Mucosa of gallbladder (tissue), 1 donor: ENCODE measurements at regions not wholly inside any gene's neighbourhood (a gene's known extent, or its start where the extent isn't known, plus 50 kb on each side); places are given as distances from the start of the nearest gene placed in this dataset.
"Not testable (repeated sequence)": the region's sequence is repeated elsewhere in the genome, so short reads cannot be mapped to it uniquely, and the experiment has no call there.

Experiments
- DNase-seq: peaks from one replicate; pipeline ENCODE4 v3.0.0-alpha.2; 2020; ENCODE audit warnings: low spot score
- donor health status: DM: no; HTN: no; CAD: no.

DNA sequence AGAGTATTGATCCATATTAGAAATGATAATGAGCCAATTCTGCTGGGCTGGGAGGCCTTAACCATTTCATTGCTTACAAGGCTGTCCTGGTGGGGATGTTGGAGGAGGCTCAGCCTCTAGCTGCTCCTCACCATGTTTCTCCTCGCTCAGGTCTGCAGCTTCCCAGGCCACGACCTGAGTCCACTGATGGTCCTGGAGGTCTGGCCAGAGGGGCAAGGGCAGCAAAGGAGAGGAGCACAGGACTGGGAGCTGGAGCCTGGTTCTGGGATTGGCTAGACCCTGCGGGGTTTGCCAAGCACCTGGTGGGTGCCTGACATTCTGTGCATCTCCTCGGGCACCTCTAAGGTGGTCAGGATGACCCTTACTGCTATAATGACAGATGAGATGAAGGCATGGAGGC is 92.6 kb downstream of the KIF26A start:
- DNase-seq: no peak

DNA sequence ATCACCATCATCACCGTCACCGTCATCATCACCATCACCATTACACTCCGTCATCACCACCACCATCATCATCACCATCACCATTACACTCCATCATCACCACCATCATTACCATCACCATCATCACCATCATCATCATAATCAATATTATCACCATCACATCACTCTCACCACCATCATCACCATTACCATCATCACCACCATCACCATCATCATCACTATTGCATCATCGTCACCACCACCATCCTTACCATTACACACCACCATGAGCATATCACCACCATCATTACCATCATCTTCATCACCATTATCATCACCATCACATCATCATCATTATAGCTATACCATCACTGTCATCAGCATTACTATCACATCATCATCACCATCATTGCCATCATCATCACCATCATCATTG is 93.7 kb downstream of the KIF26A start:
- DNase-seq: no peak

DNA sequence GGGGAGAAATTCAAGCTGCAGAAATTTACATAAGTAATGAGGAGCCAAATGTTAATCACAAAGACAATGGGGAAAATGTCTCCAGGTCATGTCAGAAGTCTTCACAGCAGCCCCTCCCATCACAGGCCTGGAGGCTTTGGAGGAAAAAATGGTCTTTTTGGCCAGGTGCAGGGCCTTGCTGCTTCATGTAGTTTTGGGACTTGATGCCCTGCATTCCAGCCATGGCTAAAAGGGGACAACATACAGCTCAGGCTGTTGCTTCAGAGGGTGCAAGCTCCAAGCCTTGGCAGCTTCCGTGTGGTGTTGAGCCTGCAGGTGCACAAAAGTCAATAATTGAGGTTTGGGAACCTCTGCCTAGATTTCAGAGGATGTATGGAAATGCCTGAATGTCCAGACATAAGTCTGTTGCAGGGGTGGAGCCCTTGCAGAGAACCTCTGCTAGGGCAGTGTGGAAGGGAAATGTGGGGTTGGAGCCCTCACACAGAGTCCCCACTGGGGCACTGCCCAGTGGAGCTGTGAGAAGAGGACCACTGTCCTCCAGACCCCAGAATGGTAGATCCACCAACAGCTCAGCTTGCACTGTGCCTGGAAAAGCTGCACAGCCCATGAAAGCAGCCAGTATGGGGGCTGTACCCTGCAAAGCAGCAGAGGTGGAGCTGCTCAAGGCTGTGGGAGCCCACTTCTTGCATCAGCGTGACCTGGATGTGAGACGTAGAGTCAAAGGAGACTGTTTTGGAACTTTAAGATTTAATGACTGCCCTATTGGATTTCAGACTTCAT is 95.8 kb downstream of the KIF26A start:
- DNase-seq: not testable (repeated sequence)

DNA sequence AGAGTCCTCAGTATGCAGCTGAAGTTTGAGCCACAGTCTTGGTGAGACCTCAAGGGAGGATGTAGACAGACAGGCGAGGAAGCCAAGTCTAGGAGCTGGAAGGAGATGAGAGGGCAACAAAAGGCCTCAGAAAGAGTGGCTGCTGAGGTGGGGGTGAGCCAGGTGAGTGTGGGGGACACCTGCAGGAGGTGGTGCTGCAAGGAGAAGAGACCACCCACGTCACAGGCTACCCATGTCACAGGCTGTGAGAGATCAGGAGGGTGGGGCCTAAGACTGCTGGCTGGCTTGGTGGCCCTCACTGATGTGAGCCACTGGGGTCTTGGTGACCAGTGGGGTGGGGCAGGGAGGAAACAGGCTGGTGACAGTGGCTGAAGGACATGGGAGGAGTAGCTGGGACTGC is 97.3 kb downstream of the KIF26A start:
- no peak for DNase-seq

DNA sequence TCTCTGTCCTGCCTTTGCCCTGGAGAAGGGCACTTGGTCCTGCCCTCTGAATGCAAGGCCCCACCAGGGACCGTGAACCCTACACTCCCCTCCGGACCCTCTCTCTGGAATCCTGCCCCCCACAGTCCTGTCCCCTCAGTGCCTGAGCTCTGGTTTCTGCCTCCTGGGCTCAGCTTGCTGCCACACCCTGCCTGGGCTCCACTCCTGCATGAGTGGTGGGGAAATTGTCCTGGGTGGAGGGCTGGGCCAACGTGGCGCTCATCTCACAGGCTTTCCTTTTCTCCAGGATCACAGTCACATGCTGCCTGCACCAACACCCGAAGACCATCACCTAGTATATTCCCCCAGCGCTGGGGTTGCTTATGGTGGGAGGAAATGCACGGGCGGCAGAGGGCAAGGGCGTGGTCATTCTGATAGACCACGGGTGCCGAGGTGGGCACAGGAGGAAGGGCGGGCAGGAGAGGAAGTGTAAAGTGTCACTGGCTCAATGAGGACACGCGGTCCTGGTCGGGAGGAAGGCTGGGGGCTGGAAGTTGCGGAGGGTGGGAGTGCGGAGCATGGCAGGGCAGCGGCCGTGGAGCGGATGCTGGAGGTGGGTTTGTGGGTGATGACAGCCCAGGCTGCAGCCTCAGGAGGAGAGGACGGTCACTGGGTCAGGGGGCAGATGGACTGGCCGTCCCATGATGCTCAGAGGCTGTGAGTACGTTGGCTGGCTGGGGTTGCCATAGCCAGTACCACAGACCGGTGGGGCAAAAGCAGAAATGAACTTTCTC is 99.5 kb downstream of the KIF26A start:
- no peak for DNase-seq

DNA sequence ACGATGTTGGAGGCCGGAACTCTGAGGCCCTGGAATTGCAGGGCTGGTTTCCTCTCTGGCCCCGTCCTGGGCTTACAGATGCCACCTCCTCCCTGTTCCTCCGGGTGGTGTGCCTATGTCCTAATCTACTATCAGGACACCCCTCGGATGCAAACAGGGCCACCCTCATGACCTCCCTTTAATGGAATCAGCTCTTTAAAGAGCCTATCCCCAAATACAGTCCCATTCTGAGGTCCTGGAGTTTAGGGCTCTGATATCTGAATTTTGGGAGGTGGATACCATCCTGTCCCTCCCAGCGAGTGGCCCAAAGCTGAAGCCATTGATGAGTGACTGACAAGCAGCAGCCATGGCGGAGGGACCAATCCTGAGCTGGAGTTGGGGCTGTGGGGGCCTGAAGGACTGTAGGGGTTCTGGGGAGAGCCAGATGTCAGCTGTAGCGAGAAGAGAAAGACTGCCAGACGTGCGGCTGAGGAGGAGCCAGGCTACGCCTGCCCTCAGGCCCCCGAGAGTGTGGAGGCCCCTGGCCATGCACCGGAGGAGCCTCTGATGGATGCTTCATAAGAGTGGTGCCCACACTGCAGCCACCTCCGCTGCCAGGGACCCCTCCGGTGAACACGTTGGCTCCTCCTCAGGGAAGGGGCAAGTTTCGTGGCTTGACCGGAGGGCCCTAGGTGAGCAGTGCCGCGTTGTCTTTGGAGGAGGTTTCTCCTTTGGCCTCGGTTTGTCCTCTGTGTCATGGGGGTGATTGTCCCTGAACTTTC is 100.2 kb downstream of the KIF26A start:
- DNase-seq: no peak

GRCh38 chr14:104239185-104239775 is 100.9 kb downstream of the KIF26A start:
- no peak for DNase-seq

GRCh38 chr14:104239861-104240301 is 101.5 kb downstream of the KIF26A start:
- no peak for DNase-seq

- no peak for DNase-seq
Measured at GRCh38 chr14:104240434-104241157, 102.2 kb downstream of the KIF26A start.

- no peak for DNase-seq
Measured at GRCh38 chr14:104243200-104243599, 104.8 kb downstream of the KIF26A start.

DNA sequence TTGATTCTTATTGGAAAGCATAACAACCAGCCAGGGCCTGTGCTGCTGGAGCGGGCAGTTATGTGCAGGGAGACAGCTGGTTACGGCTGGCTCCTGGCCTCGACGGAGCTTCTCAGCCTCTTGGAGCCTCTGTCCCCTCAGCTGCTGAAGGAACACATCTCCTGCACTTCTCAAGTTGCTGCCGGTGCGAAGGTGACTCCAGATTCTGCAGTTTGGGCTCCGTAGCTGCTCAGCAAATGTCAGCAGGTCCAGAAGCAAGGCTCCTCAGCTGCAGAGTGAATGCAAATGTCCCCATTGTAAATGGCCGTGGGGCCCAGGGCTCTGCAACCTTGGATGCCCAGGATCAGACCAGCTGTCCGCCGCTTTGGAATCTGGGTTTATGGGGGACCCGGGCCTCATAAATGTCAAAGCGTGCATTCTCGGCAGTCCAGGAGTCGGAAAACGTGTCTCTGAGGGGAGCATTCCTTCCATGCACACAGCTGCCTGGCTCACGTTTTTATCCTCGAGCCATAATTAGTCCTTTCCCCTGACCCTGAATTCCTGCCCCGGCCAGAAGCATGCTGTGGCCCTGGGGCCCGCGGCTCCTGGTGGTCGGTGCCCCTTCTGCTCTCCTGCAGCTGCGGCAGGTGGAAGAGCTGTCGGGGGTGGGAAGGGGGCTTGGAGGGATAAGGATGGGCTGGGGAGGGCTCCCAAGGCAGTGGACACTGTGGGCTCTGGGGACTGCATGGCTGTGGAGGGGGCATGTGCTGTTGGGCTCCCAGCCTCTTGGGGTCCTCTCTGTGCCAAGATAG is 106.0 kb downstream of the KIF26A start:
- no peak for DNase-seq

DNA sequence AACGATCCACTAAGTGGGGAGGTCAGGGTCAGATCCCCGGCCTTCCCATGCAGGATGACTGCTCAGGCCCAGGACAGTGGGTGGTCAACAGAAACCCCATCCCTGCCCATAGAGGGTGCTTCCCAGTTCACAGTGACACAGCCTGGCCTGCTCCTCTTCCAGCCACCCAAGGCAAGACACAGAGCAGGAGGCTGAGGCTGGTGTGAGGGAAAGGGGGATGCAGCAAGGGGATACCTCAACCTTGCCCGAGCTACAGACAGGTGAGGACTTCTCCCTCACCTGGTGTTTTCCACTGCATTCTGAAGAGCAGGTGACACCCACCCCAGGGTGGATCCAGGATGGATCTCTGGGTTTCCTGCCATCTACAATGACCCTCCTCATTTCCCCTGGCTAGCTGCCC is 106.7 kb downstream of the KIF26A start:
- no peak for DNase-seq

DNA sequence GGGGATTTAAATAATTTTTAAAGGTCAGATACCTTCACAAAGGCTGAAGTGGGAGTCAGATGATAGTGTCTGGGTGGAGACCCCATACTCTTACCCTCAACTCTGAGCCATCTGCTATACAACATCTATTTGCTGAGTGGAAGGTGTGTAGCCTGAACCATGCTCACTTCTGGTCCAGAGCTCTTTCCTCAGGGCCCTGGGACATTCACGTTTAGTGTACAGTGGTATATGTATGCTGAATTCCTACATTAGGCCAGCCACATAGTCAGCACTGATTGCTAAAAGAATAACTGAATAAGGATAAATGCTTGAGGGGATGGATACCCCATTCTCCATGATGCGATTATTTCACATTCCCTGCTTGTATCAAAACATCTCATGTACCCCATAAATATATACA is 107.3 kb downstream of the KIF26A start:
- no peak for DNase-seq

DNA sequence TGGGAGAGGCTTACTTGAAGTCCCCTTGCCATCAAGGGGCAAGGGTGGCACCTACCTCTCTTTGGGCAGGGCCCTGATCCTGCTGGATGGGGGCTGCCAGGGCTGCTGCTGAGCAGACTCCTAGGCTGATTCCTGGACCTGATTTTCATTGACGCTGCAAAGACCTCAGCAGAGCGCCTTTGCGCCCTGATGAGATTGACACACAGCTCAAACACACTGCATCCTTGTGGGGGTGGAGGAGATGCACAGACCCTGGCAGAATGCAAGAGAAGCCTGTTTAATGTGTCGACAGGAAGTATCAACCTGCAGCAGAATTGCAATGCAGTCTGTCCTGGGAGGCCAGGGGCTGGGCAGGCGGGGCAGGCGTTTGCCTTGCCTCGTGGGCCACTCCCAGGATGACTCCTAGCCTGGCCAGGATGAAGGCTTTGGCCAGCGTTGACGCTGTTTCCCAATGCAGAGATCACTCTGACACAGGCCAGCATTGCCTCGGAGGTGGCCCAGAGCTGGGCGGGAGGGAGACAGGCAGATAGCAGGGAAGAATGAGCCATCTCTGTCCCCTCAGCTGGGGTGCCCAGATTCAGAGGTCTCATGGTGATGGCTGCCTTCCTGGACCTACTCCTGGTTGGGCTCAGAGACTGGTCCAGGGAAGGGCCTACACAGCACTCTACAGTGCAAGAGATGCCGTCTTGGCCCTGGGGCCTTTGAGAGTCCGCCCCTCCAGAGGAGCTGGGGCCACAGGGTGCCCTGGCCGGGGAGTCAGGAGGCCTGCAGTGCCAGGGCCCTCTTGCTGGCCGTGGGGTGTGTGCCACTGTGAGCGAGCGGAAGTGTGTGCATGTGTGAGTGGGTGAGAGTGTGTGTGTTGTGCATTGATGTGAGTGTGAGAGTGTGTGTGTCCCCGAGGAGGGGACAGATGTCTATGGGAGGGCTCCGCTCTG is 108.3 kb downstream of the KIF26A start:
- DNase-seq: no peak

DNA sequence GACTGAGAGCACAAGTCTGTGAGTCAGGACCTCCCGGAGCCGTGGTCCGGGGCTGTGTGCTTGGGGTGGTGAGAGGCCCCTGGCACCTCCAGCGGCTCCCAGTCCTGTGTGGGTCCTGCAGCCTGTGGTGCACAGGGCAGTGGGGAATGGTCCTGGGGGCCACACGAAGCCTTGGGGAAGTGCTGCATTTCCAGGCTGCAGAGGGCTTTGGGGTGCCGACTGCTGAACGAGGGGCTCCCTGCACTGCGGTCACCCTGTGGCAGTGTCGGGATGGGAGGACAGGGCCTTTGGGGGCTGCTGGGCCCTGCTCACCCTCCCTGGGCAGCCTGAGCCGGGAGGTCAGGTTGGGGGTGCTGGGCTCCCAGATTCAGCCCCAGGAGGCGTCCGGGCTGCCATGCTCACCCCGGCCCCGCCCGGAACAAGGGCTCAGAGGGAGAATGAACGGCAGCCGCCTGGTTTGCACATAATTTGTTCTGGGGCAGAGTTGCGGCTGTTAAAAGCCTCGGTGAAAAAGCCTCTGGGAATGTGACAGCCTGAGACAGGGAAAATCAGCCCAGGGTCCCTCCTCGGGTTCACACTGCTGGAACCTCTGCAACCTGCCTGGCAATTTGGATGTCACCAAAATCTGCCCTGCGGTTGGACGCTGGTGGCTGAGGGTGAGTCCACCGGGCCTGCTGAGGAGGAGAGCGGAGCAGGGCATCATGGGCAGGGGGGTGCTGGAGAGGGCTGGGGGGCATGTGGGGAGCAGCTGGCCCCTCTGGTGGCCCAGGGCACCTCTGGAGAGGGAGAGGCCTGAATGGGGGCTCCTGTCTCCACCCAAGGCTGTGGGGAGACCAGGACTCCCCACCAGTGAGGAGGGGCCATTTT is 109.2 kb downstream of the KIF26A start:
- DNase-seq: no peak

GRCh38 chr14:104248203-104249055 is 110.0 kb downstream of the KIF26A start:
- DNase-seq: no peak

DNA sequence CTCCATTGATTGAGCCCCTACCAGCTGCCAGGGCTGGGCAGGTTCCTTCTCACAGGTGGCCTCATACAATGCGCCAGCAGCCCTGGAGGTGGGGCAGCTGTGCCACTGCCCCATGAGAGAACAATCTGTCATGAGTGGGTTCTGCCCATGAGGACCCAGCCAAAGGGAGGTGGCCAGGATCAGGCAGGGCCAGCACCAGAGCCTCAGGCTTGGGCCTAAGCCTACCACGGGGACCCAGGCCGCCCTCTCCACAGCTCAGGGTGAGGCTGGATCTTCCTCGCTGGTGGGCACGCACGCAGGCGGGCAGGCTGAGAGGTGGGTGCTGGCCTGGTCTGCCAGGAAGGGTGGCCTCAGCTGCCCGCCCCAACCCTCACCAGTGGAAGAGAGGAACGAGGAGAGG is 110.7 kb downstream of the KIF26A start:
- DNase-seq: no peak
